IPS DF 6.9 (cell line): ENCODE measurements at regions not wholly inside any gene's neighbourhood (a gene's known extent, or its start where the extent isn't known, plus 50 kb on each side); places are given as distances from the start of the nearest gene placed in this dataset.
"Not testable (repeated sequence)": the region's sequence is repeated elsewhere in the genome, so short reads cannot be mapped to it uniquely, and the experiment has no call there.

Source experiments
- DNase-seq: peaks from one replicate; pipeline ENCODE4 v3.0.0-alpha.2; 2013; ENCODE audit warnings: low read depth, low spot score
- H3K27ac ChIP-seq: one replicate; pipeline ENCODE4 v1.5.1; 2013; ENCODE audit warnings: low read length, control low read depth
- H3K27me3 ChIP-seq: 2 replicates; pipeline ENCODE4 v1.6.1; 2013; ENCODE audit warnings: mild to moderate bottlenecking, low read length; ENCODE audit not compliant: control insufficient read depth, insufficient read depth
- H3K36me3 ChIP-seq: 2 replicates; pipeline ENCODE4 v1.6.1; 2013; ENCODE audit warnings: low read length; ENCODE audit not compliant: control insufficient read depth, insufficient read depth
- H3K4me1 ChIP-seq: 2 replicates; pipeline ENCODE4 v1.6.1; 2013; ENCODE audit warnings: low read length; ENCODE audit not compliant: control insufficient read depth, insufficient read depth
- H3K4me3 ChIP-seq: 2 replicates; pipeline ENCODE4 v1.5.1; 2013; ENCODE audit warnings: mild to moderate bottlenecking, low read length
- H3K9me3 ChIP-seq: 2 replicates; pipeline ENCODE4 v1.6.1; 2013; ENCODE audit warnings: low read length, inconsistent platforms; ENCODE audit not compliant: control insufficient read depth, insufficient read depth
- WGBS: extraction: QIAGEN DNeasy Blood & Tissue Kit; methylation state at CpG from one replicate; pipeline ENCODE4 v1.1.7; 2013; ENCODE audit warnings: mixed read lengths, missing lambda C conversion rate; ENCODE audit not compliant: insufficient read length, insufficient coverage; 5-methylcytosine and 5-hydroxymethylcytosine counted together

- WGBS, result no CpG with 5 or more reads among the region's 2 CpGs
- Histone ChIP-seq H3K9me3 (no peaks in the 10 kb centered on the region), H3K4me3 (no peak overlapping the region), H3K27ac (no peak overlapping the region), H3K27me3 (no peaks in the 10 kb centered on the region), H3K4me1 (peaks cover 10% of the 10 kb centered on the region), H3K36me3 (no peaks in the 10 kb centered on the region)
- no peak for DNase-seq
These were observed 154.0 kb downstream of the REEP3 start for GRCh38 chr10:63675171-63675570.

GRCh38 chr10:63677001-63677400 lies 155.8 kb downstream of the REEP3 start:
- Histone ChIP-seq H3K27me3 (no peaks in the 10 kb centered on the region), H3K4me3 (no peak overlapping the region), H3K27ac (no peak overlapping the region), H3K36me3 (no peaks in the 10 kb centered on the region), H3K4me1 (peaks cover 7% of the 10 kb centered on the region), H3K9me3 (no peaks in the 10 kb centered on the region)
- WGBS, result no CpG with 5 or more reads among the region's 2 CpGs
- DNase-seq, result no peak

GRCh38 chr10:63680545-63680944 lies 159.3 kb downstream of the REEP3 start:
- not testable (repeated sequence) for H3K4me3 ChIP-seq, H3K4me1 ChIP-seq, H3K27me3 ChIP-seq, DNase-seq, H3K36me3 ChIP-seq, H3K9me3 ChIP-seq, H3K27ac ChIP-seq
- WGBS, result no CpG with 5 or more reads among the region's 1 CpG

- Histone ChIP-seq H3K36me3 (no peaks in the 10 kb centered on the region), H3K27me3 (no peaks in the 10 kb centered on the region), H3K27ac (no peak overlapping the region), H3K4me1 (no peaks in the 10 kb centered on the region), H3K4me3 (no peak overlapping the region), H3K9me3 (no peaks in the 10 kb centered on the region)
- WGBS, result no CpG with 5 or more reads among the region's 4 CpGs
- no peak for DNase-seq
These were observed 160.9 kb downstream of the REEP3 start for GRCh38 chr10:63681993-63682697.

GRCh38 chr10:63682698-63683052 lies 161.5 kb downstream of the REEP3 start:
- DNase-seq, H3K27me3 ChIP-seq, H3K36me3 ChIP-seq, H3K27ac ChIP-seq, H3K4me3 ChIP-seq, H3K9me3 ChIP-seq, H3K4me1 ChIP-seq: not testable (repeated sequence)
- no CpG with 5 or more reads among the region's 3 CpGs for WGBS

- no CpG with 5 or more reads among the region's 3 CpGs for whole genome bisulfite sequencing
- Histone ChIP-seq H3K36me3 (no peaks in the 10 kb centered on the region), H3K9me3 (no peaks in the 10 kb centered on the region), H3K4me1 (no peaks in the 10 kb centered on the region; the same call in 1 of the 2 replicates), H3K27ac (no peak overlapping the region), H3K27me3 (no peaks in the 10 kb centered on the region), H3K4me3 (no peak overlapping the region)
- no peak for DNase-seq
These were observed 162.0 kb downstream of the REEP3 start for GRCh38 chr10:63683223-63683622.

- H3K27me3 ChIP-seq, result no peaks in the 10 kb centered on the region
- WGBS, result no CpG with 5 or more reads among the region's 9 CpGs
- H3K4me1 ChIP-seq, result no peaks in the 10 kb centered on the region; the same call in 1 of the 2 replicates
- H3K27ac ChIP-seq, result no peak overlapping the region
- no peaks in the 10 kb centered on the region for H3K9me3 ChIP-seq
- no peak for DNase-seq
- H3K36me3 ChIP-seq, result no peaks in the 10 kb centered on the region
- no peak overlapping the region for H3K4me3 ChIP-seq
These were observed 162.5 kb downstream of the REEP3 start for GRCh38 chr10:63683686-63684085.

- Histone ChIP-seq H3K4me1 (no peaks in the 10 kb centered on the region; the same call in 1 of the 2 replicates), H3K9me3 (no peaks in the 10 kb centered on the region), H3K27ac (no peak overlapping the region), H3K4me3 (no peak overlapping the region), H3K36me3 (no peaks in the 10 kb centered on the region), H3K27me3 (no peaks in the 10 kb centered on the region)
- WGBS, result no CpG with 5 or more reads among the region's 6 CpGs
- DNase-seq, result no peak
These were observed 163.2 kb downstream of the REEP3 start for GRCh38 chr10:63684257-63684936.

- H3K4me1 ChIP-seq, result no peaks in the 10 kb centered on the region; the same call in 1 of the 2 replicates
- no peaks in the 10 kb centered on the region for H3K27me3 ChIP-seq
- no peak overlapping the region for H3K4me3 ChIP-seq
- no peak overlapping the region for H3K27ac ChIP-seq
- no peaks in the 10 kb centered on the region for H3K9me3 ChIP-seq
- no peaks in the 10 kb centered on the region for H3K36me3 ChIP-seq
- DNase-seq, result no peak
These were observed 168.6 kb downstream of the REEP3 start for GRCh38 chr10:63689768-63690167.

- Histone ChIP-seq H3K4me1 (no peaks in the 10 kb centered on the region; the same call in 1 of the 2 replicates), H3K9me3 (no peaks in the 10 kb centered on the region), H3K36me3 (no peaks in the 10 kb centered on the region), H3K27ac (no peak overlapping the region), H3K4me3 (no peak overlapping the region), H3K27me3 (no peaks in the 10 kb centered on the region)
- WGBS, result 100% methylated on average over 1 of the region's 2 CpGs
- no peak for DNase-seq
These were observed 171.2 kb downstream of the REEP3 start for GRCh38 chr10:63692220-63692896.
